GM21381 (cell line): ENCODE measurements at regions not wholly inside any gene's neighbourhood (a gene's known extent, or its start where the extent isn't known, plus 50 kb on each side); places are given as distances from the start of the nearest gene placed in this dataset.

Experiments
- ATAC-seq: cut with Tn5 transposase; IDR thresholded peaks from one replicate; pipeline ENCODE4 v1.9.1; 2021; ENCODE audit warnings: mild to moderate bottlenecking, moderate library complexity; ENCODE audit not compliant: unreplicated experiment

GRCh38 chr12:12015073-12015685, 55.6 kb upstream of the BCL2L14 start:
- ATAC-seq = no peak

DNA sequence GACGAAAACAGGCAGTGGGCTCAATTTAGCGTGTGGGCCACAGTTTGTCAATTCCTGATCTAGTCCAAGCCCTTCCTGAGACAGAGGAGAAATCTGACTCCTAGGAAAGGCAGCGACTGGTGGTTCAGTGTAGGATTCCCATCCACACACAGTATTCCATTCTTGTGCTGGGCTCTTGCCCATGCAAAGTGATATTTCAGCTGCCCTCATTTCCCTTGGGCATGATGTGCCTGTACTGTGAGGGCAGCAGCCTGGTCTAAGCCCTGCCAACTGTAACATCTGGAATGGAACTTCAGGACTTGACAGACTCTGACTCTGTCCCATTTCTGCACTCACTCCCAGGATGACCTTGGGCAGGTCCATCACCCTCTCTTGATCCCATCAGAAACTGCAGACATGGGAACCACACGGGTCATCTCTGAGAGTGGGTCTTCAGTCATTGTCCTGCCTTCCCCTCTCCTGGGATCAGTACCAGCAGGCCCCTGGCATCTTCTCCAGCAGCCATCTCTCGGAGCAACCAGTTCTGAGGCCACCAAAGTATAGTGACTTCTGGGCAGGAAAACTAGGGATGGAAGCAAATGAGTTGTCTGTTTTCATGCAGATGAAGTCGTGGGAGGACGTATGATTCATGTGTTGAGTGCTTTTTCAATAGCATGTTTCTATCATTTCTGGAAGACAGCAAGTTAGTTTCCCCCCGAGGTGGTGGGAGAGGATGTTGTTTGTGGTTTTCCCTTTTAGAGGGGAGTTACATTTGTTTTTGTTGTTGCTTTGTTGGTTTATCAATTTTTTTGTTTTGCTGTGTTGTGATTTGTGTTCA, 54.2 kb upstream of the BCL2L14 start:
- ATAC-seq = no peak

GRCh38 chr12:12017135-12017581, 53.6 kb upstream of the BCL2L14 start:
- ATAC-seq = no peak

GRCh38 chr12:12017798-12018197, 52.9 kb upstream of the BCL2L14 start:
- no peak for ATAC-seq

GRCh38 chr12:12018454-12018853, 52.3 kb upstream of the BCL2L14 start:
- ATAC-seq = no peak

DNA sequence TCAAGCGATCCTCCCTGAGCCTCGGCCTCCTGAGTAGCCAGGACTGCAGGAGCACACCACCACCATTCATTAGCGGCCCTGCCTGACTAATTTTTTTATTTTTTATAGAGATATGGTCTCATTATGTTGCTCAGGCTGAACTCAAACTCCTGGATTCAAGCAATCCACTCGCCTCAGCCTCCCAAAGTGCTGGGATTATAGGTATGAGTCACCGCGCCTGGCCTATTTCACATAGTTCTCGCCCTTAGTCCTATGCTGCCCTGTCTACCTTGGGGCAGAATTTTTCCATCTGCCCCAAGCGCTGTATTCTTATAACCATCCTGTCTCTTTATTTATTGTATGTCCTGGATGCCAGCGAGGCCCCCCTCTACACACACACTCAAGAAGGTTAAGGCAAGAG, 50.9 kb upstream of the BCL2L14 start:
- no peak for ATAC-seq

DNA sequence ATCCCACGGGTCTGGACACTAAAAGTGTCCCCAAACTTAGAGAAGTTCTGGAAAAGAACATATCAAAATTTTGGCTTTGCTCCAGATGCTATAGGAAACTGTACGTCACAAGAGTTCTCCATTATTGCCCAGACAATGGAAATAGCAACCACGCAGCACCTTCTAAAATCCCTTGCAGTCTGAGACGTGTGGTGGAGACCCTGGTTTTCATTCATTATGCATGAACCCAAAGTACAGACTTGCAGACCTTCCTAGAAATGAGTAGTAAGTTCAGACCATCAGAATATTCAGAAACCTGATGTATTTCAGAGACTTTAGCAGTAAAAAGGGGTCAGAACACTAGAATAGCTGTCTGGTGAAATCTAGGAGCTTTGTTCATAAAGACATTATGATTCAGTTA, 50.0 kb upstream of the BCL2L14 start:
- ATAC-seq = no peak
